Fibroblast of peridontal ligament (primary cell): ENCODE measurements at regions not wholly inside any gene's neighbourhood (a gene's known extent, or its start where the extent isn't known, plus 50 kb on each side); places are given as distances from the start of the nearest gene placed in this dataset.
"Not testable (repeated sequence)": the region's sequence is repeated elsewhere in the genome, so short reads cannot be mapped to it uniquely, and the experiment has no call there.

Experiments
- DNase-seq: peaks from one replicate; pipeline ENCODE4 v3.0.0-alpha.2; 2010; ENCODE audit errors: extremely low read depth

DNA sequence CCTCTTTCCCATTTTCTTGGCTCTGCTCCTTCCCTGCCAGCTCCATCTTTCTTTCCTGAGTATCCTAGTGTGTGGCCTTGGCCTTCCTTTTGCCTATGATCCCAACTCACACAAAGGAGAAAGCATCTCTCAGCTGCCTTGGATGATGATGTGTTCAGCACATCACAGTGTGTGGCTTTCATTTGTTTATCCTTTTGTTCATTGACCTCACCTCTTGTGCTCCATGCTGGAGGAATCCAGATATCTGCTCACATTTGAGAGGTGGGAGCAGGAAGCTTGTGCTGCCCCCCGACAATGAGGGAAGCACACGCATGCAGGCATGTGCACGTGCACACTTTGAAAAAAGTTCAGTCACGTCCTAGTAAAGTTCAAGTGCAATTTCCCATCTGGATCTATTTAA lies 131.0 kb downstream of the SMIM20 start:
- no peak for DNase-seq

DNA sequence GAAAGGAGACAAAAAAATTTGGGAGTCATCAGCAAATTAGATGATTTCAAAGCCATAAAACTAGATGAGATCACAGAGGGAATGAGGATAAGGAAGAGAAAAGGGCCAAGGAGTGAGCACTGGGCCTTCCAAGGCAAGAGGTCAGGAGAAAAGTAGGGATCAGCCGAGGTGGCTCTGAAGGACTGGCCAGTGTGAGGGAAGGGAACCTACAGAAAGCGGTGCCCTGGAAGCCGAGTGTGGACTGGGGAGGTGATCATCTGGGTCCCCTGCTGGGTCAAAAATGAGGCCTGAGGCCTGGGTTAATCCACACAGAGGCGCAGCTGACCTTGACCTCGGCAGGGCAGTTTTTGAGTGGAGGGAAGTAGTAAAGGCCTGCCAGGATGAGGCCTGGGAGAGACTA lies 133.8 kb downstream of the SMIM20 start:
- no peak for DNase-seq

DNA sequence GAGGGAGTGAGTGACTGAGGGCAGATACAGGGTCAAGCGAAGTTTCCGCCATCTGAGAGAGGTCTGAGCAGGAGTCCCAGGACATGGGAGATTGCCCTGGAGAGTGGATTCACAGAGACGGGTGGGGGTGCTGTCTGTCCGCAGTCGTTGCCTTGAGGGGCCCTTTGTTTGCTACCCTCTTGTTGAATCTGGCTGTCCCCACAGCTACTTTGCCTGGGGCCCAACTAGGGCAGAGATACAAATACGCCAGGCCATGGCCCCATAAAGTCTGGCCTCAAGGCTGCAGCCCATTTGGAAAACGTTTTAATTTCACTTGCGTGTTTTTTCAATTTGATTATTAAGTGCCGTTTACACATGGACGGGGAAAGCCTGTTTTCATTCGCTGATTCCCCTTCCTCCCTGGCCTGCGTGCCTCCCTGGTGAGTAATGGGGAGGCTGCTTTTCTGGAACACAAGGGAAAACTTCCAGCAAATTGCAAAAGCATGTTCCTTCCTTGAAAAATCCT lies 134.4 kb downstream of the SMIM20 start:
- DNase-seq = peak; percentile 82

- no peak for DNase-seq
Observed at GRCh38 chr4:26048950-26049349, 134.9 kb downstream of the SMIM20 start.

DNA sequence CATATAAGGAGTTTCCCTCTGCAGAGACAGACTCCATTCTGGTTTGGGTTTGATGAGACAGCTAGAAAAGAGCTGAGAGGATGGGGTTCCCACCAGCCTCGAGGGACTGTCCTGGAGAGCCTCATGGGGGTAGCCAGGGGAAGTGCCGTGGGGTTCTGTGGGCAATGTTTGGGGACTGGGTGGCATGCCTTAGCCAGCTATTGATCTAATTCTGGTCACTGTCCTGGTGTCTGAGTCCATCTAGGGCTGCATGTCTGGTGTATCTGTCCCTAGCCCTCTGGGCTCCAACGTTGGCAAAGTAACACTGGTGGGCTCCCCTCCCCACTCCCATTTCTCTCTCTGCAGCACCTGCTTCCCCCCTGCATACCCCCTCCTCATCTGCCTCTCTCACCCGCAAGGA lies 135.4 kb downstream of the SMIM20 start:
- no peak for DNase-seq

- no peak for DNase-seq
Observed at GRCh38 chr4:26050212-26050643, 136.2 kb downstream of the SMIM20 start.

DNA sequence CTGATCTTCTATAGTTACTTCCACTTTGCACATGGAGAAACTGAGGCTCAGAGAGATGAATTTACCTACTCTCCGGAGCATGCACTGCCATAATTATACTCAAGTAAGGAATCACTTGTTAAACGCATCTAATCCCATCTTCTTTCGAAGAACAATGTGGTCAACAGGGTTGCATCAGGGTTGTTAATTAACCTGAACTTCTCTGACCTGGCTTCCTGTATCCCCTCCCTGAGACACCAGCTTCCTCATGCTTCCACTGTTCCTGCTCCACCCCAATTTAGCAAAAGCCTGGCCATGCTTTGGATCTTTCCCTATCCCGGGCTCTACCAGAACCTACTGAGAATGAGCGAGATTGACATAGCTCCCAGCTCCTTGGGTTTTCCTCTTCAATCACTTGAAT lies 136.7 kb downstream of the SMIM20 start:
- DNase-seq = no peak

DNA sequence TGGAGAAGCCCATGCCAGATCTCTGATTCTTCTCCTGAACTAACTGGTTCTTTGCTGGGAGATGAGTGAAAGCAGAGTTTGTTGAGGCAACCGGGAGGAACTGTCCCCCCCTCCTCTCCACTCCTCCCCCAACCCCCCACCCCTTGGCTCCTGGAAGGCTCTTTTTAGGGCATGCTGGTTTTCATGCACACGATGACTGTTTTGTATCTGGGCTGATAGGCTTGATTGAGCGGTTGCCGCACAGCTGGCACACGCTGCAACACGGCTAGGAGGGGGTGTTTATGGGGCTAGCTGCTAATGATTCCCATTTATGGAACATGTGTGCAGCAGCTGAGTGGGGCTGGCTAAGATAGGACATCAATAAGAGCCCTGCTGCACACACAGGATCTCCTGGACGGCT lies 137.2 kb downstream of the SMIM20 start:
- no peak for DNase-seq

DNA sequence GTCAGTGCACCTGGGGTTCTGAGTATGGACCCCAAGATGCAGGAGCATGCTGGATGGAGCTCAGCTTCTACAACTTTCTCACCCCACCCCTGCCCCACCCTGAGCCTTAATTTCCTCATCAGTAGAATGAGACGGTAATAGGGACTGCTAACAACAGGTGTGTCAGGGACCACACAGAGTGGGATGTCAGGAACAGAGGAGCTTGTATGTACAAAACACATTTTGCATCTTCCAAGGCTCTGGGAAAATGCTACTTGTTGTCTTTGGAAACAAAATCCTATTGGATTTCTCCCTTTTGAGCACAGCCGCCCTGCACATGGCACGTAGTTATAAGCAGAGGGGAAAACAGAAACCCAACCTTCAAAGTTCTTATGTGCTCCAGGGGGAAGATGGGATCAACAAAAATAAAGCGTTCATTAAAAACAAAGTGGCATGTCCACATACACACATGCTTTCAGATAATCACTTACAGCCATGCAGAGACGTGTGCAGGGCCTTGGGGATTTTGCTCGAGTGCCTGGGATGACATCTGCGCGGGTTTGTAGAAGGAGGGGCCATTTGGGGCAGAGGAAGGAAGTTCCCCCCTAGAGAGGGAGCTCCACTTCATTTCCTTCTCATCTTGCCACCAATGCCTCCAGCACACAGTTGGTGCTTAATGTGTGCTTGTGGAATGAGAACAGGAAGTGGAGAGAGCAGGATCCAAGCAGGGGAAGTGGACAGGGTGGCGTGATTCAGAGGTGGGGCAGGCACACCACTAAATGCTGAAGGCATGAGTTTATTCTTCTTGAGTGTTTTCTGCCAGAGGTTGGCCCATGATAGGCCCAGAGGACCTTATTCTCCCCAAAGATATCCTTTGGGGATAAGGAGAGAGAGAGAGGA lies 138.9 kb downstream of the SMIM20 start:
- no peak for DNase-seq

GRCh38 chr4:26053761-26054160 lies 139.7 kb downstream of the SMIM20 start:
- DNase-seq = no peak

DNA sequence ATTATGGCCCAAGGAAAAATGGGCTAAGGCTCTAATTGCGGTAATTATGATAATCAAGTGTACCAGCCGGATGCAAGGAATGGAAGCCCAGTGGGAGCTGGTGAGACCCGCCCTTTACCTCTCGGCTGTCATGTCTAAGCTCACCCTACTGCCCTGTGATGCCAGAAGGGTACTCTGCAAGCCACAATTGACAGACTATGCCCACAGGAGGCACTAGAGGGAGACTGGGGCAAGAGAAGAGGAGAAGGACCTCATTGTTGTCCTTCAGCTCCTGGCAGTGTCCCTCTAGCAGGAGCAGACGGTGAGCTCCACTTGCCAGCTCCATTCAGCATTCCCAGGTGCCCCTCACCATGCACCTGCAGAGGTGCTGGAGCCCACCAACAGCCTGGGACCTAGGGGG lies 141.8 kb downstream of the SMIM20 start:
- DNase-seq = no peak

GRCh38 chr4:26056406-26056805 lies 142.4 kb downstream of the SMIM20 start:
- DNase-seq = no peak

GRCh38 chr4:26057839-26058238 lies 143.8 kb downstream of the SMIM20 start:
- DNase-seq = not testable (repeated sequence)

- no peak for DNase-seq
Observed at GRCh38 chr4:26058537-26058936, 144.5 kb downstream of the SMIM20 start.

DNA sequence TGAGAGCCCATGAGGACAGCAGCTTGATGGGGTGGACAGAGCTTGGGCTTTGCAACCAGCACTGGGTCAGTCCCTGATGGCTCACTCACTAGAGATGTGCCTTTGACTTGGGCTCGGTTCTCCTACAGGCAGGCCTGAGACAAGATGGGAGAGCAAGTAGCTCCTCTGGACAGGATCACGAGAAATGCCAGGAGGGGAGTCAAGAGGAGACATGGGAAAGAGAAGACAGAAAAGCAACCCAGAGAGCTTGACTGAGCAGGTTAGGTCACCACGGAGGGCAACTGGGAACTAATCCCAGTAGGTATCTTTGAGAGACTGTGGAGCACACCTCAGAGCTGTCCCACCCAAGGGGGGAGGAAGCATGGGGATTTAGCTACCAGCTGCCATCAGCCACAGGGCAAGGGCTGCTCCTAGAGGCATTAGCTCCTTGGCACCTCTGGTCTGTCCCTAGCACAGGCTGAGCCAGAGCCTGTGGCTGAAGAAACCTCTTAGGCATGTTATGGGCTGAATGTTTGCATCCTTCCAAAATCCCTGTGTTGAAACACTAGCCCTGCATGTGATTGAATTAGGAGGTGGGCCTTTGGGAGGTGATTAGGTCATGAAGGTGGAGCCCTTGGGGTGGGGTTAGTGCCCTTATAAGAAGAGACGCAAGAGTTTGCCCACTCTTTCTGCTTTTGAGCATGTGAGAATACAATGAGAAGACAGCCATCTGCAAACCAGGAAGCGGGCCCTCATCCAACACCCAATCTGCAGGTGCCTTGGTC lies 145.6 kb downstream of the SMIM20 start:
- no peak for DNase-seq

GRCh38 chr4:26060286-26060685 lies 146.3 kb downstream of the SMIM20 start:
- peak; percentile 31 for DNase-seq

- DNase-seq = peak; percentile 40
Observed at GRCh38 chr4:26061248-26061986, 147.4 kb downstream of the SMIM20 start.

DNA sequence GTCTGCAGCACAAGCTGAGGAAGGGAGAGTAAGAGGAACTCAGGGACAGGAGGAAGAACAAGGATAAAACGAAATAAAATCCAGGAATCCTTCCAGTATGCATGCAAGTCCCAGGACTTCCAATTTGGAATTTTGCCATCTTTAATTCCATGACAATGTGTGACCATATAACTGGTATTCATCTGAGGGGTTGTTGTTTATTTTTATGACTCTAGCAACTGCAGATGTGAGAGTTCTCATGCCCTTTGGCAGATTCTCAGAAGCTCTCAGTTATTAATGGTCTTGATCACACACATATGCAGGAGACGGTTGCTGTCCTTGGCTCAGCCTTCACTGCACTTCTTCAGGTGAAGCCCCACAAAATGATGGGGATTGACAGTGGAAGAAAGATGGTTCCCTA lies 148.2 kb downstream of the SMIM20 start:
- DNase-seq = peak; percentile 63

DNA sequence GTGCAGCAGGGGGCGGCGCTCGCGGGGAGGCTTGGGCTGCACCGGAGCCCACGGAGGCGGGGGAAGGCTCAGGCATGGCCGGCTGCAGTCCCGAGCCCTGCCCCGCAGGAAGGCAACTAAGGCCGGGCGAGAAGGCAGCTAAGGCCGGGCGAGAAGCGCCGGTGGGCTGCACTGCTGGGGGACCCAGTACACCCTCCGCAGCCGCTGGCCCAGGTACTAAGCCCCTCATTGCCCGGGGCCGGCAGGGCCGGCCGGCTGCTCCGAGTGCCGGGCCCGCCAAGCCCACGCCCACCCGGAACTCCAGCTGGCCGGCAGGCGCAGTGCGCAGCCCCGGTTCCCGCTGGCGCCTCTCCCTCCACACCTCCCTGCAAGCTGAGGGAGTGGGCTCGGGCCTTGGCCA lies 150.0 kb downstream of the SMIM20 start:
- DNase-seq = not testable (repeated sequence)

- DNase-seq = no peak
Observed at GRCh38 chr4:26065833-26066232, 151.8 kb downstream of the SMIM20 start.

GRCh38 chr4:26067035-26067434 lies 153.0 kb downstream of the SMIM20 start:
- DNase-seq = no peak

- DNase-seq = no peak
Observed at GRCh38 chr4:26069218-26069617, 155.2 kb downstream of the SMIM20 start.
